PFSK-1 (cell line): ENCODE measurements at regions not wholly inside any gene's neighbourhood (a gene's known extent, or its start where the extent isn't known, plus 50 kb on each side); places are given as distances from the start of the nearest gene placed in this dataset.

Experiments used
- FOXP2 ChIP-seq: optimal IDR thresholded peaks from 2 replicates; pipeline ENCODE3; 2011; ENCODE audit warnings: borderline replicate concordance, control low read depth, inconsistent platforms; ENCODE audit not compliant: insufficient read depth; ENCODE audit errors: extremely low read length, extremely low read depth
- POLR2AphosphoS5 ChIP-seq: IDR thresholded peaks from 2 replicates; pipeline ENCODE4 v1.6.1; 2012; ENCODE audit warnings: low read depth, mild to moderate bottlenecking, control low read depth, low read length, moderate library complexity
- REST ChIP-seq, 2 experiments: IDR thresholded peaks; 2 replicates each; pipeline versions ENCODE4 v1.6.1 to v1.8.0; 2011 to 2012; ENCODE audit warnings: low read depth in 2 of 2, low read length in 2 of 2, control low read depth in 1 of 2, inconsistent platforms in 1 of 2, mild to moderate bottlenecking in 1 of 2, moderate library complexity in 1 of 2; ENCODE audit not compliant: insufficient read depth in 1 of 2
- SIN3A ChIP-seq: IDR thresholded peaks from 2 replicates; pipeline ENCODE4 v1.6.1; 2012; ENCODE audit warnings: mild to moderate bottlenecking, low read length, moderate library complexity, borderline replicate concordance; ENCODE audit not compliant: insufficient read depth
- TAF1 ChIP-seq: IDR thresholded peaks from 2 replicates; pipeline ENCODE4 v1.6.1; 2012; ENCODE audit warnings: low read length, control low read depth, borderline replicate concordance; ENCODE audit not compliant: insufficient read depth

- TF ChIP-seq TAF1, result no peak
- TF ChIP-seq POLR2AphosphoS5, result no peak
- TF ChIP-seq FOXP2, result no peak
- TF ChIP-seq REST (IDR thresholded peaks at IDR 0.05; ENCODE audit: insufficient read depth in 1 of 2, low read depth in 2 of 2, low read length in 2 of 2), result no peak
- no peak for TF ChIP-seq SIN3A
These were observed 115.0 kb upstream of the MMADHC start for GRCh38 chr2:149702571-149702970.

DNA sequence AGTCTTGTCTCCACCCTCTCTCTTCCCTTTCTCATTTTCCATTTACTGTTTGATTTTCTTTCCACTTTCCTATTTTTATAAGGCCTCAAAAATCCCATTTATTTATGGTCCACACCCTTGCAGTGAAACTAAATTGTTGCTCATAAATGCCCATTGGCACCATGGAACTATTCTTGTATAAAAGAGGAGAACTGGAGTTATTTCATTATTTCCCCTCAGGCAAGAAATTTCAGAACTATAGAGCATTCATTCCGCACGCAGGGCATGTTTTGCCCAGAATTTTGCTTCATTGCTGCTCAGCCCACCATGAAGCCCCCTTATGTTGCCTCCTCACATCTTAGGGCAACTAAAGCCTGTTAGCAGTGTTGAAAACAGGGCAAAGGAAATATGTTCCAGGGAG, 113.7 kb upstream of the MMADHC start:
- no peak for TF ChIP-seq REST (IDR thresholded peaks at IDR 0.05; ENCODE audit: insufficient read depth in 1 of 2, low read depth in 2 of 2, low read length in 2 of 2)
- no peak for TF ChIP-seq POLR2AphosphoS5
- no peak for TF ChIP-seq SIN3A
- no peak for TF ChIP-seq TAF1
- TF ChIP-seq FOXP2, result no peak

DNA sequence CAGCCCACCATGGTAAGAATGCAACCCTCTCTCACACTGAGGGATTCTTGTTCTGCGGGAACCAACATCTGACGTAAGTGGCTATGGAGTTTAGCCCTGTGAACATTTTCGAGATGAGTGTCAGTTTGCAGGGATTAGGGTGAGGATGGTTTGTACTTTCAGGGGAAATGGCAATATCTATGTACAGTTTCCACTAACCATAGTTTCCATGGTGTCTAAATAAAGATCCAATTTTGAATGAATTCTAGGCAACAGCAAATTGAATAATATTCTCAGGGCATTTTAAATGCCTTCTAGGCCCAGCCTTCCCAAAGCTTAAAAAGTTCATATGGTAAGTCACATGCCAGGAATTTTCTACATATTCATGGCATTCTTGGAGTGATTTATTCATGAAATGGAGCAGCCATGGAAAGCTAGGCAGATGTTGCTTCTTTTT, 105.4 kb upstream of the MMADHC start:
- TF ChIP-seq REST (IDR thresholded peaks at IDR 0.05; ENCODE audit: insufficient read depth in 1 of 2, low read depth in 2 of 2, low read length in 2 of 2), result no peak

- TF ChIP-seq REST (IDR thresholded peaks at IDR 0.05; ENCODE audit: insufficient read depth in 1 of 2, low read depth in 2 of 2, low read length in 2 of 2) (no peak), POLR2AphosphoS5 (no peak), FOXP2 (no peak), SIN3A (no peak), TAF1 (no peak)
These were observed 103.2 kb upstream of the MMADHC start for GRCh38 chr2:149690825-149691224.

DNA sequence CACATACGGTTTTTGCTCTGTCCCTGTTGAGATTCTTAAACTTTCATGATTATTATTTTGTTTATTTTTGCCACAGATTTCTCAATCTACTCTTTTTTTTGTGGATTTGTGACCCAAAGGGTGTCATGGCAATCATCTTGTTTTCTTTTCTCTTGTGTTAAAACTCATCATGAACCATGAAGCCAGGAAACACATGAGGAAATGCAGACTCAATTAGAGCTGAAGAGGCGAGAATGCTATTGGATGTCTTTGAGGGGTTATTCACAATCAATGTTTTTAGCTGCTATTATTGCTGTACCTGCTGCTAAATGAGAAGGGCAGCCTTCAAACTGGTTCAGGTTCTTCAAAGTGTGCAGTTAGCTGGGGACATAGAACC, 99.5 kb upstream of the MMADHC start:
- TF ChIP-seq TAF1 (no peak), REST (IDR thresholded peaks at IDR 0.05; ENCODE audit: insufficient read depth in 1 of 2, low read depth in 2 of 2, low read length in 2 of 2) (no peak), POLR2AphosphoS5 (no peak), SIN3A (no peak), FOXP2 (no peak)
